Tibial nerve (tissue), 4 donors: ENCODE measurements at regions not wholly inside any gene's neighbourhood (a gene's known extent, or its start where the extent isn't known, plus 50 kb on each side); places are given as distances from the start of the nearest gene placed in this dataset.

Source experiments
- EP300 ChIP-seq, 2 donors: sonication (generic); formaldehyde crosslinking; IDR thresholded peaks; one replicate each; pipeline ENCODE4 v1.6.1; 2017; ENCODE audit warnings: antibody characterized with exemption in 2 of 2, mild to moderate bottlenecking in 1 of 2
- POLR2A ChIP-seq, 2 donors: fragments of 450-650 bp; IDR thresholded peaks; one replicate each; pipeline ENCODE4 v1.6.1; 2017; ENCODE audit warnings: antibody characterized with exemption in 2 of 2, mild to moderate bottlenecking in 2 of 2, moderate library complexity in 2 of 2
- TF ChIP-seq, protein P1 (sequence below), 5 experiments: fragments of 200-600 bp in 3 of 5; fragments of 450-650 bp in 2 of 5; sonication (generic) in 3 of 5; IDR thresholded peaks; one replicate each; pipeline ENCODE4 v1.5.1; 2016 to 2019; ENCODE audit warnings: antibody characterized with exemption in 5 of 5, mild to moderate bottlenecking in 3 of 5, moderate library complexity in 2 of 5

DNA sequence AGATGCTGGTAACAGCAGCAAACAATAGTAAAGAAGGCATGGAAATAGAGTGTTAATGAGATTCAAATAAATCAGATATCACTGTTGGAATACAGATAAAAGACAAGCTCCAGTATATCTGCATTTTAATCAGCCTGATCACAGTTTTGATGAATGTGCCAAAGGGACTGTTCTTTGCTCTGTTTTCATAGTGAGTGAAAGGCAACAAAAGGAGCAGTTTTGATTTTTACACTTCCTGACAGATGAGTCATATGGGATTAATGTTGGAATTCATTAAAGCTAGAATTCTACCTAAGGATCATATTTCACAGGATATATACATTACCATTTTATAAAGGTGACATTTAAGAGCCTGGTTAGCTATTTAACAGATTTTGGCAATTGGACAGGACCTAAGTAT lies 743.3 kb upstream of the PTPRD start:
- TF ChIP-seq, protein P1, sequence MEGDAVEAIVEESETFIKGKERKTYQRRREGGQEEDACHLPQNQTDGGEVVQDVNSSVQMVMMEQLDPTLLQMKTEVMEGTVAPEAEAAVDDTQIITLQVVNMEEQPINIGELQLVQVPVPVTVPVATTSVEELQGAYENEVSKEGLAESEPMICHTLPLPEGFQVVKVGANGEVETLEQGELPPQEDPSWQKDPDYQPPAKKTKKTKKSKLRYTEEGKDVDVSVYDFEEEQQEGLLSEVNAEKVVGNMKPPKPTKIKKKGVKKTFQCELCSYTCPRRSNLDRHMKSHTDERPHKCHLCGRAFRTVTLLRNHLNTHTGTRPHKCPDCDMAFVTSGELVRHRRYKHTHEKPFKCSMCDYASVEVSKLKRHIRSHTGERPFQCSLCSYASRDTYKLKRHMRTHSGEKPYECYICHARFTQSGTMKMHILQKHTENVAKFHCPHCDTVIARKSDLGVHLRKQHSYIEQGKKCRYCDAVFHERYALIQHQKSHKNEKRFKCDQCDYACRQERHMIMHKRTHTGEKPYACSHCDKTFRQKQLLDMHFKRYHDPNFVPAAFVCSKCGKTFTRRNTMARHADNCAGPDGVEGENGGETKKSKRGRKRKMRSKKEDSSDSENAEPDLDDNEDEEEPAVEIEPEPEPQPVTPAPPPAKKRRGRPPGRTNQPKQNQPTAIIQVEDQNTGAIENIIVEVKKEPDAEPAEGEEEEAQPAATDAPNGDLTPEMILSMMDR (IDR thresholded peaks at IDR 0.05), result no peak
- TF ChIP-seq POLR2A (IDR thresholded peaks at IDR 0.05) (no peak), EP300 (IDR thresholded peaks at IDR 0.05) (no peak)
